SK-N-SH (cell line): ENCODE measurements at regions not wholly inside any gene's neighbourhood (a gene's known extent, or its start where the extent isn't known, plus 50 kb on each side); places are given as distances from the start of the nearest gene placed in this dataset.
"Not testable (repeated sequence)": the region's sequence is repeated elsewhere in the genome, so short reads cannot be mapped to it uniquely, and the experiment has no call there.

Experiments used
- CTCF ChIA-PET: fragments of 300-600, 350-600 bp; formaldehyde crosslinking; extraction: SDS; loops from one replicate; lab custom pipeline; 2021; lab: Yijun Ruan, JAX
- POLR2A ChIA-PET: fragments of 350-600 bp; sonication (Branson Sonifier 250); formaldehyde crosslinking; extraction: SDS; loops from one replicate; lab custom pipeline; 2020; ENCODE audit warnings: antibody characterized with exemption, inconsistent platforms; lab: Yijun Ruan, JAX
- DNase-seq: peaks from one replicate; pipeline ENCODE4 v3.0.0; 2012
- H2AFZ ChIP-seq: fragments of 200-600 bp; sonication (generic); 2 replicates; pipeline ENCODE4 v1.8.1; 2016; ENCODE audit warnings: antibody characterized with exemption, mild to moderate bottlenecking, low read depth
- H3F3A ChIP-seq: fragments of 200-600 bp; sonication (generic); replicated peaks from 2 replicates; pipeline ENCODE3; 2016; ENCODE audit warnings: antibody characterized with exemption, mild to moderate bottlenecking; ENCODE audit not compliant: insufficient read depth
- H3K27ac ChIP-seq, 2 experiments: fragments of 200-500 bp in 1 of 2; fragments of 200-600 bp in 1 of 2; sonication (Bioruptor generic) in 1 of 2; sonication (generic), shearing (Covaris generic) in 1 of 2; 2 replicates each; pipeline versions ENCODE4 v1.5.1 to v1.6.1; 2014 to 2016; ENCODE audit warnings: low read depth in 2 of 2, inconsistent platforms in 1 of 2, low read length in 1 of 2, mild to moderate bottlenecking in 1 of 2, mixed read lengths in 1 of 2
- H3K27me3 ChIP-seq: fragments of 200-600 bp; sonication (generic), shearing (Covaris generic); 2 replicates; pipeline ENCODE4 v1.6.1; 2016; ENCODE audit warnings: mixed run types; ENCODE audit not compliant: insufficient read depth
- H3K36me3 ChIP-seq, 2 experiments: fragments of 200-500 bp in 1 of 2; fragments of 200-600 bp in 1 of 2; sonication (Bioruptor generic) in 1 of 2; sonication (generic) in 1 of 2; replicated peaks in 1 of 2; 2 replicates each; pipeline versions ENCODE3 to v1.5.1; 2014 to 2016; ENCODE audit warnings: low read length in 1 of 2, mild to moderate bottlenecking in 1 of 2; ENCODE audit not compliant: insufficient read depth in 2 of 2, control insufficient read depth in 1 of 2
- H3K4me1 ChIP-seq, 2 experiments: fragments of 200-500 bp in 1 of 2; fragments of 200-600 bp in 1 of 2; sonication (Bioruptor generic) in 1 of 2; sonication (generic), shearing (Covaris generic) in 1 of 2; 2 replicates each; pipeline versions ENCODE4 v1.5.1 to v1.6.1; 2014 to 2016; ENCODE audit warnings: low read depth in 1 of 2, low read length in 1 of 2, mixed run types in 1 of 2; ENCODE audit not compliant: insufficient read depth in 2 of 2, control insufficient read depth in 1 of 2
- H3K4me2 ChIP-seq: fragments of 200-600 bp; sonication (generic), shearing (Covaris generic); 2 replicates; pipeline ENCODE4 v1.6.1; 2017; ENCODE audit warnings: mixed run types
- H3K4me3 ChIP-seq, 2 experiments: fragments of 200-500 bp in 1 of 2; fragments of 200-600 bp in 1 of 2; sonication (Bioruptor generic) in 1 of 2; sonication (generic), shearing (Covaris generic) in 1 of 2; 2 replicates each; pipeline versions ENCODE4 v1.5.1 to v1.8.1; 2014 to 2016; ENCODE audit warnings: low read depth in 2 of 2, inconsistent platforms in 1 of 2, low read length in 1 of 2, mild to moderate bottlenecking in 1 of 2, mixed read lengths in 1 of 2, moderate library complexity in 1 of 2
- H3K79me2 ChIP-seq: fragments of 200-600 bp; sonication (generic); 2 replicates; pipeline ENCODE4 v1.8.1; 2017; ENCODE audit warnings: mild to moderate bottlenecking; ENCODE audit not compliant: insufficient read depth
- H3K9ac ChIP-seq: fragments of 200-600 bp; sonication (generic); 2 replicates; pipeline ENCODE4 v1.6.1; 2017; ENCODE audit warnings: mixed run types
- H3K9me2 ChIP-seq: fragments of 200-600 bp; sonication (generic); 2 replicates; pipeline ENCODE4 v1.6.1; 2017; ENCODE audit warnings: mixed run types
- H3K9me3 ChIP-seq: fragments of 200-600 bp; sonication (generic); 2 replicates; pipeline ENCODE4 v1.6.1; 2017; ENCODE audit warnings: mixed run types, mild to moderate bottlenecking, moderate library complexity
- H4K20me1 ChIP-seq: fragments of 200-600 bp; sonication (generic); 2 replicates; pipeline ENCODE4 v1.6.1; 2017; ENCODE audit warnings: mild to moderate bottlenecking, mixed run types; ENCODE audit not compliant: insufficient read depth
- WGBS: methylation state at CpG from one replicate; pipeline ENCODE4 v1.1.6; 2017; ENCODE audit warnings: low lambda C conversion rate; 5-methylcytosine and 5-hydroxymethylcytosine counted together

- H3K4me3 ChIP-seq, H3K27ac ChIP-seq, H4K20me1 ChIP-seq, H3F3A ChIP-seq, H3K36me3 ChIP-seq, H3K9ac ChIP-seq, DNase-seq, H3K79me2 ChIP-seq, H3K9me3 ChIP-seq, H2AFZ ChIP-seq, H3K4me1 ChIP-seq, POLR2A ChIA-PET, H3K4me2 ChIP-seq, H3K9me2 ChIP-seq: not testable (repeated sequence)
- CTCF ChIA-PET = interaction anchor here (0.7 to 5.5 kb wide), 4 partner anchors 12 to 232 kb away, joined by 3 to 43 read pairs (median 23); no protein-coding TSS in a partner anchor
- H3K27me3 ChIP-seq = peaks cover 15% of the 10 kb centered on the region; the same call in 1 of the 2 replicates
Observed at GRCh38 chr2:113368581-113368980, 68.9 kb upstream of the ZNG1B start.

GRCh38 chr2:113366821-113367220 is 70.7 kb upstream of the ZNG1B start:
- H3K9me2 ChIP-seq, H3K27ac ChIP-seq, H2AFZ ChIP-seq, H3K9ac ChIP-seq, H3K27me3 ChIP-seq, H3K4me3 ChIP-seq, H4K20me1 ChIP-seq, H3K79me2 ChIP-seq, H3K9me3 ChIP-seq, CTCF ChIA-PET, H3F3A ChIP-seq, H3K4me1 ChIP-seq, H3K4me2 ChIP-seq, DNase-seq, POLR2A ChIA-PET, H3K36me3 ChIP-seq: not testable (repeated sequence)
- 24% methylated on average over 4 of the region's 4 CpGs for WGBS

GRCh38 chr2:113365791-113366190 is 71.7 kb upstream of the ZNG1B start:
- POLR2A ChIA-PET, H3K4me2 ChIP-seq, H3K27ac ChIP-seq, H3K27me3 ChIP-seq, H3K79me2 ChIP-seq, H4K20me1 ChIP-seq, H3K4me3 ChIP-seq, H3F3A ChIP-seq, H3K4me1 ChIP-seq, H2AFZ ChIP-seq, H3K9me2 ChIP-seq, H3K9me3 ChIP-seq, DNase-seq, H3K36me3 ChIP-seq, H3K9ac ChIP-seq: not testable (repeated sequence)
- CTCF ChIA-PET = interaction anchor here (0.9 to 1.7 kb wide), 4 partner anchors 24 to 228 kb away, joined by 4 to 7 read pairs (median 6); no protein-coding TSS in a partner anchor
- WGBS = 37% methylated on average over 2 of the region's 2 CpGs

GRCh38 chr2:113365290-113365689 is 72.2 kb upstream of the ZNG1B start:
- H3K36me3 ChIP-seq, H3F3A ChIP-seq, H3K4me3 ChIP-seq, H2AFZ ChIP-seq, DNase-seq, H3K27me3 ChIP-seq, H3K9ac ChIP-seq, H3K4me1 ChIP-seq, H4K20me1 ChIP-seq, H3K9me3 ChIP-seq, H3K4me2 ChIP-seq, H3K27ac ChIP-seq, H3K9me2 ChIP-seq, H3K79me2 ChIP-seq, POLR2A ChIA-PET: not testable (repeated sequence)
- CTCF ChIA-PET = interaction anchor here (0.8 to 1.7 kb wide), 5 partner anchors 25 to 228 kb away, joined by 4 to 7 read pairs (median 5); no protein-coding TSS in a partner anchor
